Neural cell (in vitro differentiated cells): ENCODE measurements at regions not wholly inside any gene's neighbourhood (a gene's known extent, or its start where the extent isn't known, plus 50 kb on each side); places are given as distances from the start of the nearest gene placed in this dataset.

Source experiments
- EP300 ChIP-seq: fragments of 450-650 bp; conservative IDR thresholded peaks from 2 replicates; pipeline ENCODE4 v1.6.1; 2014; ENCODE audit warnings: antibody characterized with exemption, mild to moderate bottlenecking, moderate library complexity; ENCODE audit not compliant: poor library complexity, severe bottlenecking
- EZH2 ChIP-seq: fragments of 200-600, 300-800 bp; shearing (Covaris generic), sonication (generic); IDR thresholded peaks from 2 replicates; pipeline ENCODE4 v1.6.1; 2014; ENCODE audit warnings: antibody characterized with exemption, low read length, borderline replicate concordance, mild to moderate bottlenecking; ENCODE audit not compliant: insufficient read depth, poor library complexity, severe bottlenecking
- POLR2AphosphoS5 ChIP-seq: IDR thresholded peaks from 2 replicates; pipeline ENCODE4 v1.6.1; 2012
- RAD21 ChIP-seq: fragments of 450-650 bp; conservative IDR thresholded peaks from 2 replicates; pipeline ENCODE4 v1.6.1; 2014; ENCODE audit warnings: antibody characterized with exemption, mild to moderate bottlenecking, moderate library complexity
- TAF1 ChIP-seq: IDR thresholded peaks from 2 replicates; pipeline ENCODE4 v1.6.1; 2012; ENCODE audit warnings: low read depth
- TF ChIP-seq, protein P1 (sequence below): fragments of 450-650 bp; IDR thresholded peaks from 2 replicates; pipeline ENCODE4 v1.5.1; 2014; ENCODE audit warnings: antibody characterized with exemption, mild to moderate bottlenecking, moderate library complexity; ENCODE audit not compliant: poor library complexity, severe bottlenecking

DNA sequence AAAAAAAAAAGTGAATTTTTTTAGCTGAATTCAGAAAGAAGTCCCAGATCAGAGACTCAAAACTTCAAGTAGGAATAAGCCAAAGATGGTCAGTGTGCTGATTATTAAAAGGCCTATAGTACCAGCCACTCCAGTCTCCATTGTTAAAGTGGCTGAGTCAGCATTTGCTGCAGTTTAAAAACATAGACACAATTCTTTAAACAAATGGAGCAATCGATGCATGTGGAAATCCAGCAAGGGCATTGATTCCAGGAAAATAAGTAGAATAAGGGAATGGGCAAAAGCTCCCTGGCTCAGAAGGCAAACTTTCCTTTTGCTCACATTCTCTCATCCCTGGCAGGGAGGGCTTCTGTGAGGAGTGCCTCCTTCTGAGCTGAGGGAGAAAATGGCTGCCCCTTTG is 317.6 kb downstream of the LRIG3 start:
- TF ChIP-seq, protein P1, sequence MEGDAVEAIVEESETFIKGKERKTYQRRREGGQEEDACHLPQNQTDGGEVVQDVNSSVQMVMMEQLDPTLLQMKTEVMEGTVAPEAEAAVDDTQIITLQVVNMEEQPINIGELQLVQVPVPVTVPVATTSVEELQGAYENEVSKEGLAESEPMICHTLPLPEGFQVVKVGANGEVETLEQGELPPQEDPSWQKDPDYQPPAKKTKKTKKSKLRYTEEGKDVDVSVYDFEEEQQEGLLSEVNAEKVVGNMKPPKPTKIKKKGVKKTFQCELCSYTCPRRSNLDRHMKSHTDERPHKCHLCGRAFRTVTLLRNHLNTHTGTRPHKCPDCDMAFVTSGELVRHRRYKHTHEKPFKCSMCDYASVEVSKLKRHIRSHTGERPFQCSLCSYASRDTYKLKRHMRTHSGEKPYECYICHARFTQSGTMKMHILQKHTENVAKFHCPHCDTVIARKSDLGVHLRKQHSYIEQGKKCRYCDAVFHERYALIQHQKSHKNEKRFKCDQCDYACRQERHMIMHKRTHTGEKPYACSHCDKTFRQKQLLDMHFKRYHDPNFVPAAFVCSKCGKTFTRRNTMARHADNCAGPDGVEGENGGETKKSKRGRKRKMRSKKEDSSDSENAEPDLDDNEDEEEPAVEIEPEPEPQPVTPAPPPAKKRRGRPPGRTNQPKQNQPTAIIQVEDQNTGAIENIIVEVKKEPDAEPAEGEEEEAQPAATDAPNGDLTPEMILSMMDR = no peak
- TF ChIP-seq TAF1 (no peak), POLR2AphosphoS5 (no peak), EP300 (no peak), EZH2 (no peak), RAD21 (no peak)
